HG03565 (cell line): ENCODE measurements at regions not wholly inside any gene's neighbourhood (a gene's known extent, or its start where the extent isn't known, plus 50 kb on each side); places are given as distances from the start of the nearest gene placed in this dataset.

Experiments used
- ATAC-seq: cut with Tn5 transposase; IDR thresholded peaks from one replicate; pipeline ENCODE4 v1.9.1; 2021; ENCODE audit warnings: mild to moderate bottlenecking, moderate library complexity; ENCODE audit not compliant: unreplicated experiment

- no peak for ATAC-seq
Observed at GRCh38 chr1:81232420-81232819, 568.3 kb upstream of the ADGRL2 start.

- no peak for ATAC-seq
Observed at GRCh38 chr1:81231729-81232038, 569.0 kb upstream of the ADGRL2 start.

- no peak for ATAC-seq
Observed at GRCh38 chr1:81230983-81231728, 569.6 kb upstream of the ADGRL2 start.

GRCh38 chr1:81228926-81229325, 571.8 kb upstream of the ADGRL2 start:
- no peak for ATAC-seq

- no peak for ATAC-seq
Observed at GRCh38 chr1:81226603-81226928, 574.2 kb upstream of the ADGRL2 start.

GRCh38 chr1:81225789-81226602, 574.7 kb upstream of the ADGRL2 start:
- peak; percentile 99 for ATAC-seq

- no peak for ATAC-seq
Observed at GRCh38 chr1:81224222-81224621, 576.5 kb upstream of the ADGRL2 start.

- ATAC-seq, result no peak
Observed at GRCh38 chr1:81221564-81221963, 579.2 kb upstream of the ADGRL2 start.

GRCh38 chr1:81220614-81221071, 580.1 kb upstream of the ADGRL2 start:
- ATAC-seq, result no peak

- no peak for ATAC-seq
Observed at GRCh38 chr1:81217058-81217457, 583.7 kb upstream of the ADGRL2 start.

- no peak for ATAC-seq
Observed at GRCh38 chr1:81213279-81213678, 587.5 kb upstream of the ADGRL2 start.

- ATAC-seq, result no peak
Observed at GRCh38 chr1:81209461-81209860, 591.3 kb upstream of the ADGRL2 start.

- no peak for ATAC-seq
Observed at GRCh38 chr1:81208441-81208840, 592.3 kb upstream of the ADGRL2 start.

GRCh38 chr1:81205956-81206355, 594.8 kb upstream of the ADGRL2 start:
- no peak for ATAC-seq

GRCh38 chr1:81201779-81202178, 599.0 kb upstream of the ADGRL2 start:
- no peak for ATAC-seq

GRCh38 chr1:81197591-81197990, 603.1 kb upstream of the ADGRL2 start:
- ATAC-seq, result no peak

GRCh38 chr1:81192647-81193642, 607.8 kb upstream of the ADGRL2 start:
- ATAC-seq, result no peak

GRCh38 chr1:81190003-81190402, 610.7 kb upstream of the ADGRL2 start:
- no peak for ATAC-seq

GRCh38 chr1:81187635-81188034, 613.1 kb upstream of the ADGRL2 start:
- ATAC-seq, result no peak

- ATAC-seq, result no peak
Observed at GRCh38 chr1:81186261-81186660, 614.5 kb upstream of the ADGRL2 start.

GRCh38 chr1:81183553-81183952, 617.2 kb upstream of the ADGRL2 start:
- ATAC-seq, result no peak
